GM18870 (cell line): ENCODE measurements at regions not wholly inside any gene's neighbourhood (a gene's known extent, or its start where the extent isn't known, plus 50 kb on each side); places are given as distances from the start of the nearest gene placed in this dataset.

Experiments
- ATAC-seq: cut with Tn5 transposase; IDR thresholded peaks from one replicate; pipeline ENCODE4 v1.9.1; 2021; ENCODE audit warnings: moderate library complexity; ENCODE audit not compliant: unreplicated experiment

GRCh38 chr18:34631093-34631966 is 78.8 kb upstream of the DTNA start:
- no peak for ATAC-seq

GRCh38 chr18:34632321-34632720 is 77.8 kb upstream of the DTNA start:
- no peak for ATAC-seq

GRCh38 chr18:34633368-34633767 is 76.7 kb upstream of the DTNA start:
- ATAC-seq = no peak

GRCh38 chr18:34637094-34637801 is 72.8 kb upstream of the DTNA start:
- no peak for ATAC-seq

GRCh38 chr18:34639687-34640086 is 70.4 kb upstream of the DTNA start:
- ATAC-seq = no peak

GRCh38 chr18:34640276-34640675 is 69.8 kb upstream of the DTNA start:
- ATAC-seq = no peak

GRCh38 chr18:34643989-34644388 is 66.1 kb upstream of the DTNA start:
- no peak for ATAC-seq

GRCh38 chr18:34647251-34647650 is 62.8 kb upstream of the DTNA start:
- no peak for ATAC-seq

GRCh38 chr18:34648269-34648985 is 61.7 kb upstream of the DTNA start:
- ATAC-seq = no peak

- no peak for ATAC-seq
Measured at GRCh38 chr18:34649080-34649479, 61.0 kb upstream of the DTNA start.

- no peak for ATAC-seq
Measured at GRCh38 chr18:34650121-34650545, 60.0 kb upstream of the DTNA start.

GRCh38 chr18:34651586-34652369 is 58.3 kb upstream of the DTNA start:
- ATAC-seq = no peak

GRCh38 chr18:34655131-34655530 is 55.0 kb upstream of the DTNA start:
- no peak for ATAC-seq

GRCh38 chr18:34657860-34658500 is 52.1 kb upstream of the DTNA start:
- no peak for ATAC-seq

- ATAC-seq = no peak
Measured at GRCh38 chr18:34659579-34660517, 50.2 kb upstream of the DTNA start.
